HG03432 (cell line): ENCODE measurements at regions not wholly inside any gene's neighbourhood (a gene's known extent, or its start where the extent isn't known, plus 50 kb on each side); places are given as distances from the start of the nearest gene placed in this dataset.

Source experiments
- ATAC-seq: cut with Tn5 transposase; IDR thresholded peaks from one replicate; pipeline ENCODE4 v1.9.1; 2021; ENCODE audit warnings: mild to moderate bottlenecking, moderate library complexity; ENCODE audit not compliant: unreplicated experiment

GRCh38 chr6:151753581-151753980 is 53.9 kb upstream of the ESR1 start:
- no peak for ATAC-seq

- ATAC-seq: peak; percentile 98
Measured at GRCh38 chr6:151757506-151757955, 50.0 kb upstream of the ESR1 start.
